A673 (cell line): ENCODE measurements at regions not wholly inside any gene's neighbourhood (a gene's known extent, or its start where the extent isn't known, plus 50 kb on each side); places are given as distances from the start of the nearest gene placed in this dataset.

Experiments
- BruUV-seq: library from RNA; stranded (reverse); fragments of 400-500 nt; replicated peaks from 2 replicates; lab custom pipeline; 2021; lab: Mats Ljungman, UMichigan
- CTCF ChIA-PET: fragments of 300-600 bp; sonication (Branson Sonifier 250); formaldehyde crosslinking; loops from one replicate; lab custom pipeline; 2022; ENCODE audit warnings: antibody characterized with exemption; lab: Charles Lee
- POLR2A ChIA-PET: fragments of 300-600 bp; sonication (Branson Sonifier 250); formaldehyde crosslinking; loops from one replicate; lab custom pipeline; 2022; ENCODE audit warnings: antibody characterized with exemption; ENCODE audit not compliant: low non-redundant PET; lab: Charles Lee
- DNase-seq: peaks from one replicate; pipeline ENCODE4 v3.0.0-alpha.2; 2015; ENCODE audit warnings: low spot score
- H3K27ac ChIP-seq: fragments of 200-600 bp; sonication (generic); 2 replicates; pipeline ENCODE4 v1.5.1; 2016; ENCODE audit warnings: mixed run types, low read depth, mild to moderate bottlenecking, mixed read lengths, antibody characterized with exemption, low read length; ENCODE audit not compliant: poor library complexity, severe bottlenecking
- H3K27me3 ChIP-seq: fragments of 200-600 bp; sonication (generic); replicated peaks from 2 replicates; pipeline ENCODE4 v1.6.1; 2017; ENCODE audit warnings: mixed run types, low read depth, mild to moderate bottlenecking, mixed read lengths, antibody characterized with exemption, low read length; ENCODE audit not compliant: insufficient read depth, poor library complexity
- H3K36me3 ChIP-seq: fragments of 200-600 bp; sonication (generic); 2 replicates; pipeline ENCODE4 v1.6.1; 2016; ENCODE audit warnings: mixed run types, mild to moderate bottlenecking, mixed read lengths, antibody characterized with exemption, low read length; ENCODE audit not compliant: insufficient read depth, poor library complexity, severe bottlenecking
- H3K4me1 ChIP-seq: fragments of 200-600 bp; sonication (generic); 2 replicates; pipeline ENCODE4 v1.6.1; 2017; ENCODE audit warnings: mixed run types, mild to moderate bottlenecking, mixed read lengths, antibody characterized with exemption, low read length; ENCODE audit not compliant: insufficient read depth, poor library complexity, severe bottlenecking
- H3K4me3 ChIP-seq: fragments of 200-600 bp; sonication (generic); 2 replicates; pipeline ENCODE4 v1.5.1; 2016; ENCODE audit warnings: low read depth, mixed run types, mild to moderate bottlenecking, mixed read lengths, low read length; ENCODE audit not compliant: poor library complexity, severe bottlenecking
- H3K9me3 ChIP-seq: fragments of 200-600 bp; sonication (generic); 2 replicates; pipeline ENCODE4 v1.6.1; 2016; ENCODE audit warnings: mixed run types, low read depth, mild to moderate bottlenecking, mixed read lengths, antibody characterized with exemption, low read length; ENCODE audit not compliant: poor library complexity, severe bottlenecking
- EZH2 ChIP-seq: fragments of 200-600 bp; sonication (generic); IDR thresholded peaks from 2 replicates; pipeline ENCODE4 v1.6.1; 2017; ENCODE audit warnings: borderline replicate concordance, low read depth, mild to moderate bottlenecking, mixed read lengths, antibody characterized with exemption, low read length; ENCODE audit not compliant: poor library complexity, severe bottlenecking
- intact Hi-C: fragments of 100-400 bp; cut with micrococcal nuclease; formaldehyde crosslinking; loops from one replicate; pipeline ENCODE4 v1.10.0; 2022; ENCODE audit not compliant: unreplicated experiment
- TF ChIP-seq, protein P1 (sequence below): fragments of 300-800, 200-600 bp; sonication (generic); conservative IDR thresholded peaks from 2 replicates; pipeline ENCODE4 v1.5.1; 2017; ENCODE audit warnings: low read depth, mild to moderate bottlenecking, antibody characterized with exemption, low read length, moderate library complexity, mixed read lengths

DNA sequence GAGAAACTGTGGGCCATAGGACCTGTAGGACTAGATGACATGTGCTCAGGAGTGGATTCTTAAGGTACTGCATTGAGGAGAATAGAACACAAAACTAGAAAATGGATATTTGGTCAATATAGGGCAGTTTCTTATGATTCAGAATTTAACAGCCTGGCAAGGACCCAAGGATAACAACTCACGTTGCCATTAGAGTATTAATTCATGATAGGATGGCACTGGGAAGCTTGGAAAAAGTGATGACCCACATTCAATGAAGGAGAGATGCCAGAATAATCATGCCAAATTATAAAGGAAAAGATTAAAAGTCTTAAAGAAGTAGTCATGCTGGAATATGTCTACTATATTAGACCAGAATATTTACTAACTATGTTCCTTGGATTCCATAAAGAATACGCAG lies 594.5 kb downstream of the ANKRD50 start:
- intact Hi-C loops: no loop called here
- H3K36me3 ChIP-seq: no peaks in the 10 kb centered on the region
- H3K27me3 ChIP-seq: no peaks in the 10 kb centered on the region
- peaks cover 5% of the 10 kb centered on the region for H3K4me1 ChIP-seq
- no peak overlapping the region for H3K4me3 ChIP-seq
- POLR2A ChIA-PET: no interaction called here
- DNase-seq: no peak
- CTCF ChIA-PET: no interaction called here
- TF ChIP-seq, protein P1, sequence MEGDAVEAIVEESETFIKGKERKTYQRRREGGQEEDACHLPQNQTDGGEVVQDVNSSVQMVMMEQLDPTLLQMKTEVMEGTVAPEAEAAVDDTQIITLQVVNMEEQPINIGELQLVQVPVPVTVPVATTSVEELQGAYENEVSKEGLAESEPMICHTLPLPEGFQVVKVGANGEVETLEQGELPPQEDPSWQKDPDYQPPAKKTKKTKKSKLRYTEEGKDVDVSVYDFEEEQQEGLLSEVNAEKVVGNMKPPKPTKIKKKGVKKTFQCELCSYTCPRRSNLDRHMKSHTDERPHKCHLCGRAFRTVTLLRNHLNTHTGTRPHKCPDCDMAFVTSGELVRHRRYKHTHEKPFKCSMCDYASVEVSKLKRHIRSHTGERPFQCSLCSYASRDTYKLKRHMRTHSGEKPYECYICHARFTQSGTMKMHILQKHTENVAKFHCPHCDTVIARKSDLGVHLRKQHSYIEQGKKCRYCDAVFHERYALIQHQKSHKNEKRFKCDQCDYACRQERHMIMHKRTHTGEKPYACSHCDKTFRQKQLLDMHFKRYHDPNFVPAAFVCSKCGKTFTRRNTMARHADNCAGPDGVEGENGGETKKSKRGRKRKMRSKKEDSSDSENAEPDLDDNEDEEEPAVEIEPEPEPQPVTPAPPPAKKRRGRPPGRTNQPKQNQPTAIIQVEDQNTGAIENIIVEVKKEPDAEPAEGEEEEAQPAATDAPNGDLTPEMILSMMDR: no peak
- no peak for TF ChIP-seq EZH2
- no peaks in the 10 kb centered on the region for H3K9me3 ChIP-seq
- no peak overlapping the region for H3K27ac ChIP-seq
- no TSS peak for BruUV-seq

DNA sequence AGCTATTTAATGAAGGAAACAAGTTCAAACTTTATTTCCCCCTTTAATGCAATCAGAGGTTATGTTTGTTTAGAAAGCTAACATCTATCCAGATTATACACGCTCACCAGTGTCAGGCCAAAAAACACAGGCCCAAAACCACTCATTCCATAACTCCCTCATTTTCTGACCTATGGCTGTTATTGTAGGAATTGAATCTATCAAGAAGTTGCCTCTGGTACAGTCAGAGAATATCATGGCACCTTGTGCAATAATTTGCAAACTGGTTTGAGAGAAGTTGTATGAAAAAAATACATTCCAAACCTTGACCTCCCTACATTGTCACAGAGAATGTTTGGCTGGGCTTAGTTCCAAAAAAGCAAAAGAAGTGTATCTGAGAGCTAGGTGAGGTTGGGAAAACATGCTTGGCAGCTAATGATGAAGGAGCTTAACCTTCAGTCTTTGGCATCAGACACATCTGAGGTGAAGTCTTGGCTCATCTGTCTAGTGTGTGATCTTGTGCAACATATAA lies 591.0 kb downstream of the ANKRD50 start:
- CTCF ChIA-PET: no interaction called here

DNA sequence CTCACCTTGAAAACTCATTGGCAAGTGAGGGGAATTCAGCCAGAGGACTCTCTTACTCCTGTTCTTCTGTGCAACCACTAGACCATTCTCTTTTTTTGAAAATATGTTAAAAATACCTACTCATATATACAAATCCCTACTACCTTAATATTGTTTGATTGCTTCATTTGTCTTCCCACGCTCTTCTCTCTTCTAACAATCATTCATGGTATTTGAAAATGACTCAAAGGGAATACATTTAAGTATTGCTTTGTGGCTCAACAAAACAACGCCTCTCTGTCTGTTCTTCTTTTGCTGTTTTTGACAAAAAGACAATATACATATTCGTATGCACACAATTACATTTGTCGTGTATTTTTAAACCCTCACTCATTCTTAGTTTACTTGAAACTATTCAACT lies 589.4 kb downstream of the ANKRD50 start:
- POLR2A ChIA-PET: no interaction called here
- intact Hi-C loops: no loop called here
- H3K27ac ChIP-seq: no peak overlapping the region
- no TSS peak for BruUV-seq
- H3K27me3 ChIP-seq: no peaks in the 10 kb centered on the region
- TF ChIP-seq EZH2: no peak
- TF ChIP-seq, protein P1: no peak
- CTCF ChIA-PET: no interaction called here
- no peaks in the 10 kb centered on the region for H3K36me3 ChIP-seq
- DNase-seq: no peak
- H3K4me3 ChIP-seq: no peak overlapping the region
- H3K9me3 ChIP-seq: no peaks in the 10 kb centered on the region
- H3K4me1 ChIP-seq: no peaks in the 10 kb centered on the region

More for the DNA sequence above, 591.0 kb downstream of the ANKRD50 start:
- DNase-seq: no peak
- Histone ChIP-seq H3K4me1 (peaks cover 3% of the 10 kb centered on the region), H3K27me3 (no peaks in the 10 kb centered on the region), H3K27ac (no peak overlapping the region), H3K36me3 (no peaks in the 10 kb centered on the region), H3K4me3 (no peak overlapping the region), H3K9me3 (no peaks in the 10 kb centered on the region)
- no peak for TF ChIP-seq EZH2
- TF ChIP-seq, protein P1: no peak
- intact Hi-C loops: no loop called here
- no TSS peak for BruUV-seq
- POLR2A ChIA-PET: no interaction called here
